ENCODE measurements at regions not wholly inside any gene's neighbourhood (a gene's known extent, or its start where the extent isn't known, plus 50 kb on each side); places are given as distances from the start of the nearest gene placed in this dataset.

- no peak for TF ChIP-seq TEAD4 (IDR thresholded peaks at IDR 0.05)
- TF ChIP-seq ZBTB7A (IDR thresholded peaks at IDR 0.05; ENCODE audit: low read depth), result no peak
- TF ChIP-seq MAX (IDR thresholded peaks at IDR 0.05), result no peak
- no peak for TF ChIP-seq TAF1 (IDR thresholded peaks at IDR 0.05; ENCODE audit: low read depth)
Measured at GRCh38 chr6:66854014-66854413, 1147.0 kb upstream of the EYS start.

GRCh38 chr6:66851930-66852329 lies 1144.9 kb upstream of the EYS start:
- no peak for TF ChIP-seq TEAD4 (IDR thresholded peaks at IDR 0.05)
- TF ChIP-seq YY1 (IDR thresholded peaks at IDR 0.05; ENCODE audit: low read depth), result no peak
- TF ChIP-seq USF1 (IDR thresholded peaks at IDR 0.05), result no peak
- no peak for TF ChIP-seq MAX (IDR thresholded peaks at IDR 0.05)
- TF ChIP-seq FOXM1 (IDR thresholded peaks at IDR 0.05; ENCODE audit: borderline replicate concordance, low read depth), result no peak
- TF ChIP-seq TCF12 (IDR thresholded peaks at IDR 0.05; ENCODE audit: low read depth), result no peak
- TF ChIP-seq NFIC (IDR thresholded peaks at IDR 0.05), result no peak
- TF ChIP-seq ZBTB7A (IDR thresholded peaks at IDR 0.05; ENCODE audit: low read depth), result no peak
- TF ChIP-seq RAD21 (IDR thresholded peaks at IDR 0.05; ENCODE audit: low read depth), result no peak
- no peak for TF ChIP-seq CEBPB (IDR thresholded peaks at IDR 0.05)
- no peak for TF ChIP-seq TAF1 (IDR thresholded peaks at IDR 0.05; ENCODE audit: low read depth)
- no peak for TF ChIP-seq CREB1 (IDR thresholded peaks at IDR 0.05; ENCODE audit: low read depth)
- no peak for TF ChIP-seq EP300 (IDR thresholded peaks at IDR 0.05; ENCODE audit: borderline replicate concordance)
- no peak for TF ChIP-seq EGR1 (IDR thresholded peaks at IDR 0.05)
- no peak for TF ChIP-seq REST (IDR thresholded peaks at IDR 0.05; ENCODE audit: low read depth)

- no peak for TF ChIP-seq CREB1 (IDR thresholded peaks at IDR 0.05; ENCODE audit: low read depth)
- TF ChIP-seq FOXM1 (IDR thresholded peaks at IDR 0.05; ENCODE audit: borderline replicate concordance, low read depth), result no peak
- no peak for TF ChIP-seq EGR1 (IDR thresholded peaks at IDR 0.05)
- no peak for TF ChIP-seq TAF1 (IDR thresholded peaks at IDR 0.05; ENCODE audit: low read depth)
- TF ChIP-seq REST (IDR thresholded peaks at IDR 0.05; ENCODE audit: low read depth), result no peak
- TF ChIP-seq RAD21 (IDR thresholded peaks at IDR 0.05; ENCODE audit: low read depth), result no peak
- TF ChIP-seq ZBTB7A (IDR thresholded peaks at IDR 0.05; ENCODE audit: low read depth), result no peak
- TF ChIP-seq TCF12 (IDR thresholded peaks at IDR 0.05; ENCODE audit: low read depth), result no peak
- no peak for TF ChIP-seq YY1 (IDR thresholded peaks at IDR 0.05; ENCODE audit: low read depth)
- TF ChIP-seq TEAD4 (IDR thresholded peaks at IDR 0.05), result no peak
- no peak for TF ChIP-seq USF1 (IDR thresholded peaks at IDR 0.05)
Measured at GRCh38 chr6:66849843-66850242, 1142.8 kb upstream of the EYS start.

- TF ChIP-seq TAF1 (IDR thresholded peaks at IDR 0.05; ENCODE audit: low read depth), result no peak
- no peak for TF ChIP-seq FOXM1 (IDR thresholded peaks at IDR 0.05; ENCODE audit: borderline replicate concordance, low read depth)
- no peak for TF ChIP-seq EGR1 (IDR thresholded peaks at IDR 0.05)
- TF ChIP-seq CEBPB (IDR thresholded peaks at IDR 0.05), result no peak
- no peak for TF ChIP-seq YY1 (IDR thresholded peaks at IDR 0.05; ENCODE audit: low read depth)
- no peak for TF ChIP-seq MAX (IDR thresholded peaks at IDR 0.05)
- no peak for TF ChIP-seq REST (IDR thresholded peaks at IDR 0.05; ENCODE audit: low read depth)
- TF ChIP-seq RAD21 (IDR thresholded peaks at IDR 0.05; ENCODE audit: low read depth), result no peak
- TF ChIP-seq TEAD4 (IDR thresholded peaks at IDR 0.05), result no peak
- TF ChIP-seq TCF12 (IDR thresholded peaks at IDR 0.05; ENCODE audit: low read depth), result no peak
- no peak for TF ChIP-seq USF1 (IDR thresholded peaks at IDR 0.05)
- TF ChIP-seq EP300 (IDR thresholded peaks at IDR 0.05; ENCODE audit: borderline replicate concordance), result no peak
- TF ChIP-seq NFIC (IDR thresholded peaks at IDR 0.05), result no peak
Measured at GRCh38 chr6:66848244-66848953, 1141.4 kb upstream of the EYS start.
